HCT116 (cell line): ENCODE measurements at regions not wholly inside any gene's neighbourhood (a gene's known extent, or its start where the extent isn't known, plus 50 kb on each side); places are given as distances from the start of the nearest gene placed in this dataset.

Experiments used
- ATAC-seq: fragments of 200-7000 bp; cut with Tn5 transposase; 2 replicates; pipeline ENCODE4 v1.9.1; 2020; ENCODE audit warnings: mild to moderate bottlenecking, moderate library complexity
- BruUV-seq: library from RNA; stranded (reverse); fragments of 400-500 nt; replicated peaks from 2 replicates; lab custom pipeline; 2021; lab: Mats Ljungman, UMichigan
- CTCF ChIA-PET: fragments of 300-600 bp; sonication (Branson Sonifier 250); formaldehyde crosslinking; loops from one replicate; lab custom pipeline; 2021; ENCODE audit warnings: antibody characterized with exemption; lab: Charles Lee
- POLR2A ChIA-PET: fragments of 300-600, 350-600 bp; sonication (Branson Sonifier 250); formaldehyde crosslinking; loops from one replicate; lab custom pipeline; 2021; ENCODE audit warnings: antibody characterized with exemption; lab: Charles Lee
- RAD21 ChIA-PET, 2 experiments: fragments of 300-600 bp; sonication (Branson Sonifier 250); formaldehyde crosslinking; loops; one replicate each; lab custom pipeline; 2023; ENCODE audit warnings: low total read pairs in 2 of 2; ENCODE audit not compliant: uncharacterized antibody in 2 of 2, unreplicated experiment in 2 of 2, low non-redundant PET in 1 of 2; lab: Charles Lee
- DNase-seq: peaks from one replicate; pipeline ENCODE4 v3.0.0-alpha.2; 2010; ENCODE audit warnings: low read depth, low spot score
- H2AFZ ChIP-seq: fragments of 200-600 bp; shearing (Covaris generic), sonication (generic); 2 replicates; pipeline ENCODE4 v1.6.1; 2017; ENCODE audit warnings: low read depth, mixed run types, mixed read lengths, antibody characterized with exemption, low read length; ENCODE audit not compliant: poor library complexity, severe bottlenecking
- H3K27ac ChIP-seq: 2 replicates; pipeline ENCODE4 v1.5.1; 2012; ENCODE audit warnings: low read depth, low read length
- H3K27me3 ChIP-seq: fragments of 200-600 bp; sonication (generic); 2 replicates; pipeline ENCODE4 v1.6.1; 2016; ENCODE audit warnings: mixed run types, low read length, mixed read lengths; ENCODE audit not compliant: insufficient read depth
- H3K36me3 ChIP-seq, 2 experiments: fragments of 200-500 bp in 1 of 2; fragments of 200-600 bp in 1 of 2; sonication (Bioruptor generic) in 1 of 2; sonication (generic) in 1 of 2; 2 replicates each; pipeline versions ENCODE4 v1.5.1 to v1.6.1; 2014 to 2016; ENCODE audit warnings: low read length in 2 of 2, inconsistent platforms in 1 of 2, mixed read lengths in 1 of 2, mixed run types in 1 of 2; ENCODE audit not compliant: insufficient read depth in 2 of 2, control insufficient read depth in 1 of 2
- H3K4me1 ChIP-seq, 2 experiments: fragments of 200-600 bp in 1 of 2; sonication (generic) in 1 of 2; 2 replicates each; pipeline versions ENCODE4 v1.5.1 to v1.6.1; 2012 to 2017; ENCODE audit warnings: low read length in 2 of 2, inconsistent platforms in 1 of 2, mild to moderate bottlenecking in 1 of 2, mixed read lengths in 1 of 2, mixed run types in 1 of 2, moderate library complexity in 1 of 2; ENCODE audit not compliant: insufficient read depth in 2 of 2, control insufficient read depth in 1 of 2
- H3K4me2 ChIP-seq: fragments of 200-600 bp; sonication (generic); 2 replicates; pipeline ENCODE4 v1.6.1; 2017; ENCODE audit warnings: mixed run types, low read length, mixed read lengths
- H3K4me3 ChIP-seq, 2 experiments: fragments of 200-600 bp in 1 of 2; sonication (generic) in 1 of 2; replicated peaks in 1 of 2; 2 replicates each; pipeline ENCODE4 v1.5.1; 2011 to 2016; ENCODE audit warnings: low read length in 2 of 2, control low read depth in 1 of 2, low read depth in 1 of 2, mild to moderate bottlenecking in 1 of 2, mixed read lengths in 1 of 2, mixed run types in 1 of 2
- H3K79me2 ChIP-seq: fragments of 200-600 bp; sonication (generic); 2 replicates; pipeline ENCODE4 v1.6.1; 2017; ENCODE audit warnings: mild to moderate bottlenecking, mixed run types, low read length, moderate library complexity, mixed read lengths; ENCODE audit not compliant: insufficient read depth
- H3K9ac ChIP-seq: fragments of 200-600 bp; sonication (generic); 2 replicates; pipeline ENCODE4 v1.6.1; 2016; ENCODE audit warnings: low read length, mixed read lengths
- H3K9me2 ChIP-seq: fragments of 200-600 bp; sonication (generic), shearing (Covaris generic); 2 replicates; pipeline ENCODE4 v1.6.1; 2017; ENCODE audit warnings: mixed run types, mild to moderate bottlenecking, moderate library complexity; ENCODE audit not compliant: insufficient read depth
- H3K9me3 ChIP-seq, 2 experiments: fragments of 200-500 bp in 1 of 2; fragments of 200-600 bp in 1 of 2; sonication (Bioruptor generic) in 1 of 2; sonication (generic) in 1 of 2; 2 replicates each; pipeline ENCODE4 v1.6.1; 2014 to 2017; ENCODE audit warnings: low read length in 2 of 2, mixed read lengths in 2 of 2, inconsistent platforms in 1 of 2, low read depth in 1 of 2, mild to moderate bottlenecking in 1 of 2, mixed run types in 1 of 2, moderate library complexity in 1 of 2; ENCODE audit not compliant: control insufficient read depth in 1 of 2, insufficient read depth in 1 of 2
- H4K20me1 ChIP-seq: fragments of 200-600 bp; sonication (generic), shearing (Covaris generic); 2 replicates; pipeline ENCODE4 v1.6.1; 2017; ENCODE audit warnings: mixed run types, mild to moderate bottlenecking, moderate library complexity; ENCODE audit not compliant: insufficient read depth
- CBX3 ChIP-seq: IDR thresholded peaks from 2 replicates; pipeline ENCODE4 v1.6.1; 2012; ENCODE audit warnings: low read depth
- EGR1 ChIP-seq: IDR thresholded peaks from 2 replicates; pipeline ENCODE4 v1.6.1; 2012; ENCODE audit warnings: low read depth
- EZH2 ChIP-seq: fragments of 200-600 bp; sonication (generic); IDR thresholded peaks from 2 replicates; pipeline ENCODE4 v1.6.1; 2017; ENCODE audit warnings: antibody characterized with exemption, mixed run types
- JUND ChIP-seq: IDR thresholded peaks from 2 replicates; pipeline ENCODE4 v1.6.1; 2012
- POLR2A ChIP-seq: IDR thresholded peaks from 2 replicates; pipeline ENCODE4 v1.7.0; 2011; ENCODE audit warnings: borderline replicate concordance; ENCODE audit not compliant: insufficient read depth, insufficient read length; ENCODE audit errors: extremely low read depth
- SIN3A ChIP-seq: IDR thresholded peaks from 2 replicates; pipeline ENCODE4 v1.6.1; 2012; ENCODE audit warnings: low read depth
- SP1 ChIP-seq: IDR thresholded peaks from 2 replicates; pipeline ENCODE4 v1.6.1; 2012; ENCODE audit warnings: low read depth
- SRF ChIP-seq: IDR thresholded peaks from 2 replicates; pipeline ENCODE4 v1.6.1; 2012; ENCODE audit warnings: low read depth
- TCF7L2 ChIP-seq: IDR thresholded peaks from 2 replicates; pipeline ENCODE4 v1.7.0; 2011; ENCODE audit warnings: borderline replicate concordance, inconsistent platforms; ENCODE audit not compliant: insufficient read depth, insufficient read length; ENCODE audit errors: extremely low read depth
- YY1 ChIP-seq: IDR thresholded peaks from 2 replicates; pipeline ENCODE4 v1.6.1; 2011; ENCODE audit warnings: low read length, low read depth, moderate library complexity, mild to moderate bottlenecking; ENCODE audit not compliant: insufficient replicate concordance; ENCODE audit errors: extremely low read depth
- intact Hi-C: fragments of 100-400 bp; cut with micrococcal nuclease; formaldehyde crosslinking; loops from 2 replicates; pipeline ENCODE4 v1.10.0; 2022
- TF ChIP-seq, protein P1 (sequence below), 3 experiments: fragments of 200-600 bp in 1 of 3; sonication (generic) in 1 of 3; IDR thresholded peaks in 2 of 3; conservative IDR thresholded peaks in 1 of 3; 2 replicates each; pipeline ENCODE4 v1.5.1; 2012 to 2017; ENCODE audit warnings: low read depth in 2 of 3, low read length in 2 of 3, antibody characterized with exemption in 1 of 3, borderline replicate concordance in 1 of 3, control low read depth in 1 of 3, mild to moderate bottlenecking in 1 of 3, mixed read lengths in 1 of 3, mixed run types in 1 of 3, moderate library complexity in 1 of 3; ENCODE audit not compliant: insufficient read depth in 1 of 3
- TF ChIP-seq, protein P2 (sequence below): IDR thresholded peaks from 2 replicates; pipeline ENCODE4 v1.6.1; 2012
- TF ChIP-seq, protein P3 (sequence below): IDR thresholded peaks from 2 replicates; pipeline ENCODE4 v1.6.1; 2012; ENCODE audit warnings: low read depth

DNA sequence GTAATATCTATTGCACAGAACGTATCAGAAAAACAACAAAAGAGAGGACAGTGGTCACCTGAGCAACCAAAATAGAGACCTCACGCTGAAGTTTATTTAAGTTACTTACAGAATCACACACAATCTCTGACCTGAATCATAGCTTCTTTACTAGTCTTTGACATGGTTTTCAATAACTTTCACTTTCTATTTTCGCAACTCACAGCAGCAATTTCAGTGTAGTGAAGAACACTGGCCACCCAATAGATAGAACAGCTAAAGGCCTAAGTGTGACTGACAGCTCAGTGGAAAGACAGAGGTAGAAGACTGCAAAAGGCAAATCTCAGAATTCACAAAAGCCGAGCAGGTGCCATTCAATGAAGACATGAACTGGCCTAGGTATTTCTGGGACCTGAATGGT is 435.6 kb upstream of the CHRM3 start:
- H3K9me2 ChIP-seq: no peaks in the 10 kb centered on the region
- H3K4me2 ChIP-seq: no peak overlapping the region
- ATAC-seq: no peak
- no peaks in the 10 kb centered on the region for H3K79me2 ChIP-seq
- no peaks in the 10 kb centered on the region for H3K36me3 ChIP-seq
- BruUV-seq: no TSS peak
- TF ChIP-seq, protein P1, sequence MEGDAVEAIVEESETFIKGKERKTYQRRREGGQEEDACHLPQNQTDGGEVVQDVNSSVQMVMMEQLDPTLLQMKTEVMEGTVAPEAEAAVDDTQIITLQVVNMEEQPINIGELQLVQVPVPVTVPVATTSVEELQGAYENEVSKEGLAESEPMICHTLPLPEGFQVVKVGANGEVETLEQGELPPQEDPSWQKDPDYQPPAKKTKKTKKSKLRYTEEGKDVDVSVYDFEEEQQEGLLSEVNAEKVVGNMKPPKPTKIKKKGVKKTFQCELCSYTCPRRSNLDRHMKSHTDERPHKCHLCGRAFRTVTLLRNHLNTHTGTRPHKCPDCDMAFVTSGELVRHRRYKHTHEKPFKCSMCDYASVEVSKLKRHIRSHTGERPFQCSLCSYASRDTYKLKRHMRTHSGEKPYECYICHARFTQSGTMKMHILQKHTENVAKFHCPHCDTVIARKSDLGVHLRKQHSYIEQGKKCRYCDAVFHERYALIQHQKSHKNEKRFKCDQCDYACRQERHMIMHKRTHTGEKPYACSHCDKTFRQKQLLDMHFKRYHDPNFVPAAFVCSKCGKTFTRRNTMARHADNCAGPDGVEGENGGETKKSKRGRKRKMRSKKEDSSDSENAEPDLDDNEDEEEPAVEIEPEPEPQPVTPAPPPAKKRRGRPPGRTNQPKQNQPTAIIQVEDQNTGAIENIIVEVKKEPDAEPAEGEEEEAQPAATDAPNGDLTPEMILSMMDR (IDR thresholded peaks at IDR 0.05 in 2 of 3, conservative IDR thresholded peaks at IDR 0.05 in 1 of 3; ENCODE audit: borderline replicate concordance in 1 of 3, insufficient read depth in 1 of 3, low read depth in 2 of 3, low read length in 2 of 3): no peak
- no peak for TF ChIP-seq YY1
- no peak for TF ChIP-seq SRF
- TF ChIP-seq POLR2A: no peak
- no peak for TF ChIP-seq CBX3
- TF ChIP-seq EGR1: no peak
- TF ChIP-seq TCF7L2: no peak
- TF ChIP-seq SP1: no peak
- TF ChIP-seq EZH2: no peak
- no peak for TF ChIP-seq JUND
- TF ChIP-seq SIN3A: no peak
- TF ChIP-seq, protein P2, sequence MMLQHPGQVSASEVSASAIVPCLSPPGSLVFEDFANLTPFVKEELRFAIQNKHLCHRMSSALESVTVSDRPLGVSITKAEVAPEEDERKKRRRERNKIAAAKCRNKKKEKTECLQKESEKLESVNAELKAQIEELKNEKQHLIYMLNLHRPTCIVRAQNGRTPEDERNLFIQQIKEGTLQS: no peak
- TF ChIP-seq, protein P3, sequence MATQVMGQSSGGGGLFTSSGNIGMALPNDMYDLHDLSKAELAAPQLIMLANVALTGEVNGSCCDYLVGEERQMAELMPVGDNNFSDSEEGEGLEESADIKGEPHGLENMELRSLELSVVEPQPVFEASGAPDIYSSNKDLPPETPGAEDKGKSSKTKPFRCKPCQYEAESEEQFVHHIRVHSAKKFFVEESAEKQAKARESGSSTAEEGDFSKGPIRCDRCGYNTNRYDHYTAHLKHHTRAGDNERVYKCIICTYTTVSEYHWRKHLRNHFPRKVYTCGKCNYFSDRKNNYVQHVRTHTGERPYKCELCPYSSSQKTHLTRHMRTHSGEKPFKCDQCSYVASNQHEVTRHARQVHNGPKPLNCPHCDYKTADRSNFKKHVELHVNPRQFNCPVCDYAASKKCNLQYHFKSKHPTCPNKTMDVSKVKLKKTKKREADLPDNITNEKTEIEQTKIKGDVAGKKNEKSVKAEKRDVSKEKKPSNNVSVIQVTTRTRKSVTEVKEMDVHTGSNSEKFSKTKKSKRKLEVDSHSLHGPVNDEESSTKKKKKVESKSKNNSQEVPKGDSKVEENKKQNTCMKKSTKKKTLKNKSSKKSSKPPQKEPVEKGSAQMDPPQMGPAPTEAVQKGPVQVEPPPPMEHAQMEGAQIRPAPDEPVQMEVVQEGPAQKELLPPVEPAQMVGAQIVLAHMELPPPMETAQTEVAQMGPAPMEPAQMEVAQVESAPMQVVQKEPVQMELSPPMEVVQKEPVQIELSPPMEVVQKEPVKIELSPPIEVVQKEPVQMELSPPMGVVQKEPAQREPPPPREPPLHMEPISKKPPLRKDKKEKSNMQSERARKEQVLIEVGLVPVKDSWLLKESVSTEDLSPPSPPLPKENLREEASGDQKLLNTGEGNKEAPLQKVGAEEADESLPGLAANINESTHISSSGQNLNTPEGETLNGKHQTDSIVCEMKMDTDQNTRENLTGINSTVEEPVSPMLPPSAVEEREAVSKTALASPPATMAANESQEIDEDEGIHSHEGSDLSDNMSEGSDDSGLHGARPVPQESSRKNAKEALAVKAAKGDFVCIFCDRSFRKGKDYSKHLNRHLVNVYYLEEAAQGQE: no peak
- no peak overlapping the region for H3K27ac ChIP-seq
- no peaks in the 10 kb centered on the region for H3K4me1 ChIP-seq
- ChIA-PET POLR2A (no interaction called here), CTCF (no interaction called here), RAD21 (no interaction called here)
- DNase-seq: no peak
- H3K4me3 ChIP-seq: no peak overlapping the region
- no peaks in the 10 kb centered on the region for H4K20me1 ChIP-seq
- H3K9ac ChIP-seq: no peak overlapping the region
- intact Hi-C loops: no loop called here
- H2AFZ ChIP-seq: no peak overlapping the region
- H3K9me3 ChIP-seq: peaks cover 3 to 8% of the 10 kb centered on the region in 2 experiments; a peak in 2 of 4 replicates
- H3K27me3 ChIP-seq: no peaks in the 10 kb centered on the region
